Astrocyte of the spinal cord (primary cell): ENCODE measurements at regions not wholly inside any gene's neighbourhood (a gene's known extent, or its start where the extent isn't known, plus 50 kb on each side); places are given as distances from the start of the nearest gene placed in this dataset.

Experiments used
- DNase-seq: peaks from one replicate; pipeline ENCODE4 v3.0.0; 2011; ENCODE audit warnings: low read depth, low spot score
- H3K4me3 ChIP-seq: 2 replicates; pipeline ENCODE4 v1.5.1; 2011; ENCODE audit warnings: low read depth, mild to moderate bottlenecking, low read length, moderate library complexity
- in situ Hi-C: cut with HindIII; loops from 2 replicates; pipeline ENCODE4 v1.10.0; 2017; ENCODE audit warnings: low sequenced_read_pairs
- TF ChIP-seq, protein P1 (sequence below): IDR thresholded peaks from 2 replicates; pipeline ENCODE4 v1.5.1; 2012; ENCODE audit warnings: low read depth, mild to moderate bottlenecking, low read length, inconsistent platforms

DNA sequence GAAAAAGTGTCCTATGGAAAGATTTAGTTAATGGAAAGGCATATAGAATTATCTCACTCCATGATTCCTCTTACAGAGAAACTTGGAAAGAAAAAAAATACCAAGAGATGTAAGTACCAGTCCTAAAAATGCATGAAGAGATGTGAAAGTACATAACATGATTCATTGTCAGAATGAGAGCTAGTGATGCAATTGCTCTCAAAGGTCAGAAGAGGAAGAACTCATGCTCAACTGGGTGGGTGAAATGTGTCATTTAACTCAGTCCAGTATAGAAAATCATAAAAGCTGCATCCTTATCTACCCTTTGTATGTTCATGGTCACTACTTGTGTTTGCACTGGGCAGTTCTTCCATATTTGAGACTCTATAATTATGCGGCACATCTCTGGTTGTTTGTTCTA, 300.0 kb upstream of the PIK3C3 start:
- DNase-seq: no peak
- in situ Hi-C loops: no loop called here
- H3K4me3 ChIP-seq: no peak overlapping the region

DNA sequence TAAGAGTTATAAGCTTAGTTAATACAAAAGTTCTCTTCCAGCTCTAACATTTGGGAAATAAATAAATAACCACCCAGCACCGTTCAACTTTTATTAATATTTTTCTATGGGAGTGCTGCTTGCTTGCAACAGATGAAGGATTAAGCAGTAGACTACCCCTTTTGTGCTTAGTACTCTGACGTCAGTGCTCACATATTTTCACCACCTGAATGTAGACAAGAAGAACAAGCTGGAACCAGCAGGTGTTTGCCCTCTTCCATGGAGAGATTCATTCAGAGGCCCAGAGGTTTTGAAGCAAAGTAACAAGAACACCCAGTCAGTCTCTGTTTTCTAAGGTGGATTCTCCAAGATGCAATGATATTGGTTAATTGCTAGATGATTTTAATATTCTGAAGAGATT, 307.1 kb upstream of the PIK3C3 start:
- H3K4me3 ChIP-seq: no peak overlapping the region
- in situ Hi-C loops: no loop called here
- no peak for DNase-seq
- TF ChIP-seq, protein P1, sequence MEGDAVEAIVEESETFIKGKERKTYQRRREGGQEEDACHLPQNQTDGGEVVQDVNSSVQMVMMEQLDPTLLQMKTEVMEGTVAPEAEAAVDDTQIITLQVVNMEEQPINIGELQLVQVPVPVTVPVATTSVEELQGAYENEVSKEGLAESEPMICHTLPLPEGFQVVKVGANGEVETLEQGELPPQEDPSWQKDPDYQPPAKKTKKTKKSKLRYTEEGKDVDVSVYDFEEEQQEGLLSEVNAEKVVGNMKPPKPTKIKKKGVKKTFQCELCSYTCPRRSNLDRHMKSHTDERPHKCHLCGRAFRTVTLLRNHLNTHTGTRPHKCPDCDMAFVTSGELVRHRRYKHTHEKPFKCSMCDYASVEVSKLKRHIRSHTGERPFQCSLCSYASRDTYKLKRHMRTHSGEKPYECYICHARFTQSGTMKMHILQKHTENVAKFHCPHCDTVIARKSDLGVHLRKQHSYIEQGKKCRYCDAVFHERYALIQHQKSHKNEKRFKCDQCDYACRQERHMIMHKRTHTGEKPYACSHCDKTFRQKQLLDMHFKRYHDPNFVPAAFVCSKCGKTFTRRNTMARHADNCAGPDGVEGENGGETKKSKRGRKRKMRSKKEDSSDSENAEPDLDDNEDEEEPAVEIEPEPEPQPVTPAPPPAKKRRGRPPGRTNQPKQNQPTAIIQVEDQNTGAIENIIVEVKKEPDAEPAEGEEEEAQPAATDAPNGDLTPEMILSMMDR: no peak

More for the DNA sequence above, 300.0 kb upstream of the PIK3C3 start:
- TF ChIP-seq, protein P1: no peak

DNA sequence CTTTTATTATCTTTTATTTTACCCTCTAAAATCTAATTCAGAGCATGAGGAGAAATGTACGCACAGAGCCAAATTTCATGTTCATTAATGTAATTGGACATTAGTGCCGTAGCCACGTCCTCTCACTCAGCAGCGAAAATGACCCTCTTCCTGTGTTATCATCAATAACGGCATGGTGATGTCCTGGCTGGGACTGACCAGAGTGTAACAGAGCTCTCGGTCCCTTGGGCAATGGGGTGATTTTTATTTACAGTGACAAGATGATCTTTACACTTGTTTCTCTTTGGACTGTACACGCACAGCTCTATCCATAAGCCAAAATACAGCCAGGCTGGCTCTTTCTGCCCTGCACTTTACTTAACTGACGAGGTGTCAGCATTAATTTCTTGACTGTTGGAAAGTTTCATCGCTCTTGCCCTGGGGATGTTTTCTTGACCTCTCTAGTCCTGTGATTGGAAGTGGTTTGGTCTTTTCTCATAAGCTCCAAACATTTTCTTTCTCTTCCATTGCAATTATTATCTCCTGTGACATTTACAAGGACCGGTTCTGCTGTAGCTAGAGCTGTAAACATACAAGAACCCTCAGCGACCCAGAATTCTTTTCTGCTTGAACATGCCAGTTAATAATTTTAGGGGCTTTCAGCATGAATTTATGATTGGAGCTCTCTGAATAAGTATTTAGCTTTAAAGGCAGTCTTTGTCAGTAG, 308.0 kb upstream of the PIK3C3 start:
- DNase-seq: no peak
- in situ Hi-C loops: no loop called here
- no peak overlapping the region for H3K4me3 ChIP-seq
- TF ChIP-seq, protein P1: no peak

DNA sequence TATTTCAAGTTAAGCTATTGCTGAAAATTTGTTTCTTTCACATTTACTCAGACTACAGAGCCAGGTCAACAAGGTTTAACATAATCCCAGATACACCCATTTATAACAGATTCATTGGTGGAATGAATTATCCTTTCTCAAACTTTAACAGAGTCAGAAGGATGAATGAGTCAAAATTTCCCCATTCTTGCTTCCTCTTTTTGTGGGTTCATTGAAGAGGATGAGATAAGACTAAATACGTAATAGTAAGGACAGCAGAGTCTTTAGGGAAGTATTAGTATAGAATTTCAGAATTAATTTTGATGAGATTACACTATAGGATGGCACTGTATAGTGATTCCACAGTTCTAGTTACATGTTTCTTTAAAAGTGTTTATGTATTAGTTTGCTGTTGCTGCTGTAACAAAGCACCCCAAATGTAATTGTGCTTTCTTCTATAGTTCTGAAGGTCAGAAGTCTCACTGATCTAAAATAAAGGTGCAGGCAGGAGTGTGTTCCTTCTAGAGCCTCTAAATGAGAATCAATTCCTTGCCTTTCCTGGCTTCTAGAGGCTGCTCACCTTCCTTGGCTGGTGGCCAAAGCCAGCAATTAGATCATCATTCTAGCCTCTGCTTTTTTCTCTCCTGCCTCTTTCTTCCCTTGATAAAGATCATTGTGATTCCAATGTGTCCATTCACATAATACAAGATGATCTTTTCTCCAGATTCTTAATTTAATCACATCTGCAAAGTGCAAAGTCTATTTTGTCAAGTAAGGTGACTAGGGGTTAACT, 309.3 kb upstream of the PIK3C3 start:
- no peak for DNase-seq
- no peak overlapping the region for H3K4me3 ChIP-seq
- TF ChIP-seq, protein P1: no peak
- in situ Hi-C loops: no loop called here

DNA sequence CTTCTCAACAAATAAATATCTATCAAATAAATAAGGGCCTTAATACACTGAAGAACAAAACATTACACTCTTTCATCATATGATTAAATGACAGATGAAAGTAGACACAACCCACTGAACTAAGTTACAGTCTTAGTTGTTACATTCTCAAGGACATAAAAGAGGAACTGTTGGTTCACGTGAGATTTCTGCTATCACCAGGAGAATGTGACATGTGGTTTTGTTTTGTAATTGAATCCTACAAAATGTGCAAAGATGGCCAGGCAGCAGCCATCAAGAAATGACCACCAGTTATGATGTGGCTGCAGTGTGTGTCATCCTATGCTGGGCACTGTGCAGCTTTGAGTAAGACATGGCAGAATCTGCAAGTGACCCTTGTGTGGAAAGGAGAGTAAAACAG, 310.6 kb upstream of the PIK3C3 start:
- no peak for DNase-seq

DNA sequence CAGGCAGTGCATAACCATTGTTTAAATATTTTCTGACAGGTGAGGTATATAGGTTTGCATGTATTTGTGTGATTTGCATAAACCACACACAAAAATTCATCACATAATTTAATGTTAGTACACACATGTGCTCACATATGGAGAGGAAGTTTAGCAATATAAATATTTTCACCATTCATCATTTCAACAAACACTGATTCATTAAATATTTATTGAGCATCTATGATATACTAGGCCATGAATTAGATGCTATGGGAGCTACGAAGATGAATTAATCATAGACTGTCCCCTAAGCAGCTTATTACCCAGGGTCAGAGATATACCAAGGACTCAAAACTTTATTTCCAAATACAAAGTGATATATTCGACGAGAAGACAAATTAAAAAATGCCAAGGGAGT, 311.6 kb upstream of the PIK3C3 start:
- TF ChIP-seq, protein P1: no peak
- in situ Hi-C loops: no loop called here
- no peak for DNase-seq

More for the DNA sequence above, 310.6 kb upstream of the PIK3C3 start:
- TF ChIP-seq, protein P1: no peak
- H3K4me3 ChIP-seq: no peak overlapping the region
- in situ Hi-C loops: no loop called here

More for the DNA sequence above, 311.6 kb upstream of the PIK3C3 start:
- no peak overlapping the region for H3K4me3 ChIP-seq
